NB4 (cell line): ENCODE measurements at regions not wholly inside any gene's neighbourhood (a gene's known extent, or its start where the extent isn't known, plus 50 kb on each side); places are given as distances from the start of the nearest gene placed in this dataset.

Experiments used
- DNase-seq: peaks from one replicate; pipeline ENCODE4 v3.0.0; 2010; ENCODE audit warnings: low read depth
- H3K4me3 ChIP-seq: one replicate; pipeline ENCODE4 v1.5.1; 2011; ENCODE audit warnings: mild to moderate bottlenecking, low read depth, low read length, moderate library complexity
- MYC ChIP-seq: IDR thresholded peaks from 2 replicates; pipeline ENCODE4 v1.6.1; 2011; ENCODE audit warnings: low read depth, low read length
- POLR2A ChIP-seq: IDR thresholded peaks from 2 replicates; pipeline ENCODE4 v1.6.1; 2011; ENCODE audit warnings: mild to moderate bottlenecking; ENCODE audit not compliant: insufficient read length; ENCODE audit errors: extremely low read depth
- TF ChIP-seq, protein P1 (sequence below): IDR thresholded peaks from 2 replicates; pipeline ENCODE4 v1.6.1; 2011; ENCODE audit warnings: low read depth, low read length
- TF ChIP-seq, protein P2 (sequence below): IDR thresholded peaks from one replicate; pipeline ENCODE4 v1.5.1; 2012; ENCODE audit warnings: low read depth, low read length

DNA sequence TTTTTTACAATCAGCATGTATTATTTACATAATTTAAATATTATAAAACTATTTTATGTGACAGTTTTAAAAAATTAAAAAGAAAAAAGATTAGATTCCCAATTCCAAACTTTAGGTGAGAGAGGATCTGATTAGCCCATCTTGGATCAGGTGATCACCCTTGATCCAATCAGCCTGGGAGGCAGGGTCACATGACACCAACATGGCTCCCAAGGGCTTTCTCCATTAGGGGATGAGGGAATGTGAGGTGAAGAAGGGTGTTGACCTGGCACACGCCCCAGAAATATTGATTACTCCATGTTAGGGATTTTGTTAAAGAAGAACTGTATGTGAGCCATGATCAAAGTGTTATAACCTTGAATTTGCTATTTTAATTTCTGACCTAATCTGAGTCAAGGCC lies 225.4 kb downstream of the RBM19 start:
- no peak for DNase-seq
- TF ChIP-seq, protein P1, sequence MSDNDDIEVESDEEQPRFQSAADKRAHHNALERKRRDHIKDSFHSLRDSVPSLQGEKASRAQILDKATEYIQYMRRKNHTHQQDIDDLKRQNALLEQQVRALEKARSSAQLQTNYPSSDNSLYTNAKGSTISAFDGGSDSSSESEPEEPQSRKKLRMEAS: no peak
- TF ChIP-seq MYC (no peak), POLR2A (no peak)
- TF ChIP-seq, protein P2, sequence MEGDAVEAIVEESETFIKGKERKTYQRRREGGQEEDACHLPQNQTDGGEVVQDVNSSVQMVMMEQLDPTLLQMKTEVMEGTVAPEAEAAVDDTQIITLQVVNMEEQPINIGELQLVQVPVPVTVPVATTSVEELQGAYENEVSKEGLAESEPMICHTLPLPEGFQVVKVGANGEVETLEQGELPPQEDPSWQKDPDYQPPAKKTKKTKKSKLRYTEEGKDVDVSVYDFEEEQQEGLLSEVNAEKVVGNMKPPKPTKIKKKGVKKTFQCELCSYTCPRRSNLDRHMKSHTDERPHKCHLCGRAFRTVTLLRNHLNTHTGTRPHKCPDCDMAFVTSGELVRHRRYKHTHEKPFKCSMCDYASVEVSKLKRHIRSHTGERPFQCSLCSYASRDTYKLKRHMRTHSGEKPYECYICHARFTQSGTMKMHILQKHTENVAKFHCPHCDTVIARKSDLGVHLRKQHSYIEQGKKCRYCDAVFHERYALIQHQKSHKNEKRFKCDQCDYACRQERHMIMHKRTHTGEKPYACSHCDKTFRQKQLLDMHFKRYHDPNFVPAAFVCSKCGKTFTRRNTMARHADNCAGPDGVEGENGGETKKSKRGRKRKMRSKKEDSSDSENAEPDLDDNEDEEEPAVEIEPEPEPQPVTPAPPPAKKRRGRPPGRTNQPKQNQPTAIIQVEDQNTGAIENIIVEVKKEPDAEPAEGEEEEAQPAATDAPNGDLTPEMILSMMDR: no peak
- H3K4me3 ChIP-seq: no peak overlapping the region

DNA sequence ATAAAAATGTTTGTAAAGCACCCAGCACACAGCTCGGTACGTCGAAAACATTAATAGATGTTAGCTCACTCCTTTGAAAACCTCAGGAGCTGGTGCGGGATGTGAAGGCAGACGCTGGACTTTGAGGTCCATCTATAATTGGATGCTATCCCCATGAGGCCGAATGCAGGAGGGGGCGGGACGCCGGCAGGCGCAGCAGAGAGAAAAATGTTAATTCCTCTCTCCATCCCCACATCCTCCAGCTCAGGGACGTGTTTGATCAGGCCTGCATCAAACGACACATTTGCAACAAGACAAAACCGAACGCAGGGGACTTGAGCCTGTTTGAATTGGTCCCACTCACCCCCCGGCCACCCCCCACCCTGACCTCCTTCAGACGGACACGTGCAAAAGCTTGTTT lies 231.0 kb downstream of the RBM19 start:
- TF ChIP-seq, protein P1: no peak
- TF ChIP-seq MYC (no peak), POLR2A (no peak)
- TF ChIP-seq, protein P2: no peak
- no peak overlapping the region for H3K4me3 ChIP-seq
- DNase-seq: no peak

DNA sequence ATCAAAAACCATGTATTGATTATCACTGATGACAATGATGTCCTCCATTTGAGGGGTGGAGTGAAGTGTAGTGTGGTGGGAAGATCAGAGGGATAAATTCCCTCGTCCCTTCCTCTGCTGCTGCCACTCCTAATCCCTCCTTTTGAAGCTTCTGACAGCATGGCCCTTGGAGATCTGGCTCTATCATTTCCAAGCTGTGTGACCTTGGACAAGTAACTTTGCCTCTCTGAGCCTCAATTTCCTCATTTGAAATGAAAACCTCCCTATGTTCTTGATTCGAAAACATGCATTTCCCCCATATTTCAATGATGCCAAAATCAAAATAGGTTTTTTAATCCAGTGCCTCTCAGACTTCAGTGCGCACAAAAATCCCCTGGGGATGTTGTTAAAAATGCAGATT lies 231.6 kb downstream of the RBM19 start:
- no peak for DNase-seq
- TF ChIP-seq MYC: no peak
- TF ChIP-seq, protein P1: no peak
- TF ChIP-seq, protein P2: no peak
- H3K4me3 ChIP-seq: no peak overlapping the region

DNA sequence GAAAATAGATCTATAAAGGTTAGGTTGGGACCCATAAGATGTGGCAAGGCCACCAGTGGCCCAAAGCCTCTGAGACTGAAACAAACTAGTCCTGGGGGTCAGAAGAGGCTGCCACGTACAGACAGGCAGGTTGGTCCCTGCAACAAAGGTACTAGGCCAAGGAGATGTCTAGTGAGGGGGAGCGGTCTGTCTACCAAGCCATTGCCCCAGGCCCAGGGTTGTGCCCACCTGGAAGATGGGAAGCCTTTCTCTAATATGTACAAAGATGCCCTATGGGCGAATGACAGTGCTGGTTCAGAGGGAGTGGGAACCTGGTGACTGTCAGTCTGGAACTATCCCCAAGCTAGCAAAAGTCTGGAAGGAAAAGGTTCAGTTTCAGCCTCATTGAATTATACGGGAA lies 233.2 kb downstream of the RBM19 start:
- DNase-seq: no peak
- no peak overlapping the region for H3K4me3 ChIP-seq
- TF ChIP-seq, protein P1: no peak
- TF ChIP-seq MYC: no peak
- TF ChIP-seq, protein P2: no peak
- no peak for TF ChIP-seq POLR2A

DNA sequence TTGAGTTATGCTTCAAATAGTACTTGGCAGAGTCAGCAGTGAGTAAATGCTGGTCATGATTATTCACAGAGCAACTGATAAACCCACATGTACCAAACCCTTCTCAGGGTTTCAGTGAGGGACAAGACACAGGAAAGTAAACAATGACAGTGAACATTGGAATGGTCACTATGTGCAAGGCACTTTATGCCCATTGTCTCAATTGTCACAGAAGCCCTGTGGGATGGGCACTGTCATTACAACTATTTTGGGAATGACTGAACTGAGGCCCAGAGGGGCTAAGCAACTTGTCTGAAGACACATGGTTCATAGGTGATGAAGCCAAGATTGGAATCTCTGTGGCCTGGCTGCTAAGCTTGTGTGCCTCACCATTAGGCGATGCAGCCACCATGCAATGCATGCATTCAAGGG lies 238.5 kb downstream of the RBM19 start:
- TF ChIP-seq, protein P1: no peak
- TF ChIP-seq MYC (no peak), POLR2A (no peak)
- TF ChIP-seq, protein P2: no peak
- no peak for DNase-seq

More for the DNA sequence above, 238.5 kb downstream of the RBM19 start:
- no peak overlapping the region for H3K4me3 ChIP-seq
